ENCODE measurements at regions not wholly inside any gene's neighbourhood (a gene's known extent, or its start where the extent isn't known, plus 50 kb on each side); places are given as distances from the start of the nearest gene placed in this dataset.
"Not testable (repeated sequence)": the region's sequence is repeated elsewhere in the genome, so short reads cannot be mapped to it uniquely, and the experiment has no call there.

DNA sequence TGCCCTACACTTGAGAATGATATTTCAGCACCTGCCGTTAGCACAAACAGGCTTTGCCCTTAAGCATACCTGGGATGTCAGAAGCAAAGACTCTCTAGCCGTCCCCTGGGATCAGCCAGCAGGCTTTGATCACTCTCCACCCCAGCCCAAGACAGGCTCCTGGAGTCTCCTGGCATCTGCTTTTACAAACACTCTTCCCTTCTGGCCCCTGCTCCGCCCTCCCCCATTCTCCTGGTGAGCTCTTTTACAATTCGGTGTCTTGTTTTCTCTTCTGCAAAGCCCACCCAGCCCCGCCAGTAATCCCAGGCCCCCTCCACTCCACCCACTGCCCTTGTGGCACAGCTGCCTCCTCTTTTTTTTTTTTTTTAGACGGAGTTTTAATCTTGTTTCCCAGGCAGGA, 50.4 kb downstream of the KATNIP start:
- DNase-seq (ENCODE audit: low read depth in 2 of 3, low spot score in 2 of 3): no peak

DNA sequence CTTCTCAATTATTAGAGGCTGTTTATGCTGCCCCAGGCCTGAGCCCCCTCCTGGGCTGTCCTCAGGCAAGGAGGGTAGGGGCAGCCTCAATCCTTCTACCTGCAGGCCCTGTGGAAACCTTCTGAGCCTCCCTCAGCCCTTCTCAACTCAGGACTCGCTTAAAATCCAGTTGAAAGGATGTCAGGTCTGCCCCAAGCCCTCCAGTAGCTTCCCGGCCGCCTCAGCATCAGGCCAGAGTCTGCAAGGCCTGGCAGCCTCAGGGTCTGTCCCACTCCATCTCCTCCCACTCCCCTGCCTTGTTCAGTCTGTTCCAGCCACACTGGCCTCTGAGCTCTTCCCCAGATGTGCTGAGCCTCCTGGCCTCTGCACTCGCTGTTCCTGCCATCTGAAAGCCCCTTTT, 52.2 kb downstream of the KATNIP start:
- no peak for DNase-seq (ENCODE audit: low read depth in 2 of 3, low spot score in 2 of 3)

DNA sequence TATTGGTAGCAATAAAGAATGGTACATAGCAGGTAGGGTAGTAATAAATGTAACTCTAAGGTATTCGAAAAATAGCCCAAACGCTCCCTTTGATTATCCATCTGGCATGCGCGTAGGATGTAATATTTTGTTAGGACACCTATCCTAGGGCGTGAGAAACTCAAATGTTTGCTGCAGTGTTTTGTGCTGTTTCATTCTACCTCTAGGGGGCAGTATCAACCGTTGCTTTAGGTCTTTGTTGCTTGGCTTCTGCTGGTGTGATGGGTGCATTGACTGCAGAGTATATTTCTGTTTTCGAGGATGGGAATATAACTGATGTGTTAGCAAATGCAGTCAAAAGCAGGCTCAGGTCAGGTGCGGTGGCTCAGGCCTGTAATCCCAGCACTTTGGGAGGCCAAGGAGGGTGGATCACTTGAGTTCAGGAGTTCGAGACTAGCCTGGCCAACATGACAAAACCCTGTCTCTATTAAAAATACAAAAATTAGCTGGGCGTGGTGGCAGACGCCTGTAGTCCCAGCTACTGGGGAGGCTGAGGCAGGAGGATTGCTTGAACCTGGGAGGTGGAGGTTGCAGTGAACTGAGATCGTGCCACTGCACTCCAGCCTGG, 55.7 kb downstream of the KATNIP start:
- peak in 2 of 3 donors; percentile 25 to 52 for DNase-seq (ENCODE audit: low read depth in 2 of 3, low spot score in 2 of 3)

DNA sequence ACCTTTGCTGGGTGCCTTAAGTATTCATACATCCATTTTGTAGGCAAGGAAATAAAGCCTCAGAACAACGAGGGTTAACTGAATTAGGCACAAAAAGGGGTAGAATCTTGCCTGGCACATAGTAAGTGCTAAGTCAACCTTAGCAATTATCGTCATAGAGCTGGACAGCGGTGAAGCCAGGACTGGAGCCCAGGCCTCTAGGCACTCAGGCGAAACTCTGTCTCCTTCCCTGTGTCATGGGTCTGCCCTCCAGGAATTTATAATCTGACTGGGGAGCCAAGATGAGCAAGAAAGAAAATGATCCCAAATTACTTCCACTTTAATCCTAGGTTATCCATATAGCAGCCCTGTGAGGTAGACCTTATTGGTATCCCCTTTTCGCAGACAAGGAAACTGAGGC, 61.4 kb downstream of the KATNIP start:
- no peak for DNase-seq (ENCODE audit: low read depth in 2 of 3, low spot score in 2 of 3)

DNA sequence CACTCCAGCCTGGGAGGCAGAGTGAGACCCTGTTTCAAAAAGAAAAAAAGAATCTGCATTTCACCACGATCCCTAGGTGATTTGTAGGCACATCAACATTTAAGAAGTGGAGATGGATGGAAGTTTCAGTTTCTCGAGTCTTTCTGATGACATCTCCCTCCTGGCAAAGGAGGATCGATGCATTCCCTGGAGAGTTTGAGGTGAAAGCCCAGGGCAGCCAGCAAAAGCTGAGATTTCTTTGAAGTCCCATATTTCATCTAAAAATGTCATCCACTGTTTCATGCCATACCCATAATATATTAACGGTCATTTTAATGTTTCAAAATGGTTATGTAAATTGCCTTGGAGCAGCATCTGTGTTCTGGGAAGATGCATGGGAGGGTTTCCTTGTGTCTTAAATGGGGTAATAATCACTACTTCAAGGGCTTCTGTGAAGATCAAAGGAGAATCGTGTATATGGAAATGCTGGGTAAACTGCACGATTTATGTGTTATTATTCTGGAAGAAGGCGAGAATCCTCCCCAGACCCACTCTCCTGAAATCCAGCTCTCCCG, 63.4 kb downstream of the KATNIP start:
- DNase-seq (ENCODE audit: low read depth in 2 of 3, low spot score in 2 of 3): no peak

DNA sequence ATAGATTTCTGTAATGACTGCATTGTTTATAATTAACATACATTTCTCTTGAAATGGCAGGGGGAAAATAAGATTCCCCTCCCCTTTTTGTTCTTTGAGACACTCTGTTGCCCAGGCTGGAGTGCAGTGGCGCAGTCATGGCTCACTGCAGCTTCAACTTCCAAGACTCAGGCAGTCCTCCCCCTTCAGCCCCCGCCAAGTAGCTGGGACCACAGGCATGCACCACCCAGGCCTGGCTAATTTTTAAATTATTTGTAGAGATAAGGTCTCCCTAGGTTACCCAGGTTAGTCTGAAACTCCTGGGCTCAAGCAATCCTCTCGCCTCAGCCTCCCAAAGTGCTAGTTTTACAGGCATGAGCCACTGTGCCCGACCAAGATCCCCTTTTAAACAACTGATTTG, 67.7 kb downstream of the KATNIP start:
- no peak for DNase-seq (ENCODE audit: low read depth in 2 of 3, low spot score in 2 of 3)

DNA sequence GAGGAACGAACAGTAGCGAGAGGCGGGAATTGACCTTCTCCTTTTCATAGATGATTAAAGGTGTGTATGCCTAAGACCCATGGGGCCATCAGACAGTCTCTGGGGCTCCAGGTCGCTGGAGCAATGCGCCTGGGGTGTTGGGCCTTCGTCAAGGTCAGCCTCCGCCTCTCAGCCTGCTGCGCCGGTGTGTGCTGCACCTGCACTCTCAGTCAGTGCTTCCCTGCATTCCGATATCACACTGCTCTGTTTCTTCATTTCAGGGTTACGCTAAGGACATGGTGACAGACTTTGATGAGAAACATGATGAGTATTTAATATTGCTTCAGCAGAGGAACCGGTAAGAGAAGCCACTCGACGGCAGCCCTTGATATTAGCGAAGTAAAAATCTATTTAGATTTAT, 68.2 kb downstream of the KATNIP start:
- DNase-seq (ENCODE audit: low read depth in 2 of 3, low spot score in 2 of 3): no peak

DNA sequence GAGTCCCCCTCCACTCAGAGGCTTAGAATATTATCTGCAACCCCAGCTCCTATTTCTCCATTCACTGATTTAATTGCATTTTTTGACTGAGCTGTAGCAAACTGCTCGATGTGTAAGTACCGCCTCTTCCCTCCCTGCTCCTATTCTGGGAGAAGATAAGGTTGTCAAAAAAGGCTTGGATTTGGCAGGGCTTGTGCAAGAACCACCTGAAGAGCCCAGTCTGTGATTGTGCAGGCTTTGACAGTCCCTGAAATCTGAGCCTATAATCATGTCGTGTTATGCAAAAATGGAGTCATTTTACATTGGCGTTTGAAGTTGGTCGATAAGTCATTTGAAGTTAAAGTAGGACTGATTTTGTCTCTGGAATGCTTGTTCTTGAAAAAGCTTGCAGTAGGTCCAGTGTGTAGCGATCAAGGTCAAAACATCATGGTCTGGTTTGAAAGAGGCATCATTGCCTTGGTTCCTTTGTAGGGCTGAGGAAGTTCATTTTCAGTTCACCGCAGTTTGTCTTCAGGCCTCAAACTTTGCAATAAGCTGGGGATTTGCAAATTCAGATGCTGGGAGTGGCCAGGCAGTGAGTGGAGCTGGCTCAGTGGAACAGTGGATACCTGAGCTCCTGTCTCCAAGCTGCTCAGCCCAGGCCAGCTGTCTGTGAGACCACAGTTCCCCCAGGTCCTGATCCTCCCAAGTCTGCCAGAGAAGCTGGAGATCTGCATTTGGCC, 68.8 kb downstream of the KATNIP start:
- no peak for DNase-seq (ENCODE audit: low read depth in 2 of 3, low spot score in 2 of 3)

DNA sequence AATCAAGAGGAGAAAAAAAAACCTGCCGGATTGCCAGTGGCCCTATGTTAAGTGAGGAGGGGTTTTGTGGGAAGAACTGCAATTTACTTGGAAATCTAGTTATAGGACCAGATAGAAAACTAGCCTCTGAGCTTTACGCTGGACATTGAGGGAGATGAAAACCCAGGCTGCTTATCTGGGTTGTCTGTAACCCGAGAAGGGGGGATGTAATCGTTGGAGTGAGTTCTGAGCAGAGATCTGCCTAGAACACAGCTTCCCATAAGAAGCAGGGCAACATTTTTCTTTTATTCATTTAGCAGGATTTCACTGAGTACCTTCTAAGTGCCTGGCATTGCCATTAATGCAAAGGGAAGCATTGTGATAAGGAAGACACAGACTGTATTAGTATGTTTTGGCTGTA, 70.6 kb downstream of the KATNIP start:
- no peak for DNase-seq (ENCODE audit: low read depth in 2 of 3, low spot score in 2 of 3)

DNA sequence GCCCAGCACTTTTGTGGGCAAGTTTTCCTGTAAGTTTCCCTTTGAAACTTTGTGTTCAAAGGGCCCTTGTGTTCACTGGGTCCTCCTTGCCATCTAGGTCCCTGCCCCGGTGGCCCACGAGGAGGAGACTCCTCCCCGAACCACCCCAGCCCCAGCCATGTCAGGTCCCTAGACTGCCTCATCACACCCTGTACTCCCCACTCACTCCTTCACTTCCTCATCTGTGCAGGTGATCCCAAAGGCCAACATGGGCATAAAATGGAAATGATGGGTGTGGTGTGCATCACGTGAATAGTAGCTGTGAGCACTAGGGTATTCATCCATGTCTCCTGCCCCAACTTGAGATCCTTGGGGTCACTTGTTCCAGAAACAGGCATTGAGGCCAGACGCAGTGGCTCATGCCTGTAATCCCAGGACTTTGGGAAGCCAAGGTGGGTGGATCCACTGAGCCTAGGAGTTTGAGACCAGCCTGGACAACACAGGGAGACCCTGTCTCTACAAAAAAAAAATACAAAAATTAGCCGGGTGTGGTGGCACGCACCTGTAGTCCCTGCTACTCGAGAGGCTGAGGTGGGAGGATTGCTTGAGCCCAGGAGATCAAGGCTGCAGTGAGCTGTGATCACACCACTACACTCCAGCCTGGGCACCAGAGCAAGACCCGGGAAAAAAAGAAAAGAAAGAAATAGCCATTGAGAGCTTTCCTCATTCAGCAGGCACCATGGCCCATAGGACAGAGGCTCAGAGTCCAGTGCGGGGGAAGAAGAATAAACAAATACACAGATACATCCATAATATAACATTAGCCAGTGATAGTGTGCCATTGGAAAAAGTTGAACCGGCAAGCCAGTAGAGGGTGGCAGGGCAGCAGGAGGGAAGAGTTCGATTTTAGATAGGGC, 74.5 kb downstream of the KATNIP start:
- DNase-seq (ENCODE audit: low read depth in 2 of 3, low spot score in 2 of 3): no peak

DNA sequence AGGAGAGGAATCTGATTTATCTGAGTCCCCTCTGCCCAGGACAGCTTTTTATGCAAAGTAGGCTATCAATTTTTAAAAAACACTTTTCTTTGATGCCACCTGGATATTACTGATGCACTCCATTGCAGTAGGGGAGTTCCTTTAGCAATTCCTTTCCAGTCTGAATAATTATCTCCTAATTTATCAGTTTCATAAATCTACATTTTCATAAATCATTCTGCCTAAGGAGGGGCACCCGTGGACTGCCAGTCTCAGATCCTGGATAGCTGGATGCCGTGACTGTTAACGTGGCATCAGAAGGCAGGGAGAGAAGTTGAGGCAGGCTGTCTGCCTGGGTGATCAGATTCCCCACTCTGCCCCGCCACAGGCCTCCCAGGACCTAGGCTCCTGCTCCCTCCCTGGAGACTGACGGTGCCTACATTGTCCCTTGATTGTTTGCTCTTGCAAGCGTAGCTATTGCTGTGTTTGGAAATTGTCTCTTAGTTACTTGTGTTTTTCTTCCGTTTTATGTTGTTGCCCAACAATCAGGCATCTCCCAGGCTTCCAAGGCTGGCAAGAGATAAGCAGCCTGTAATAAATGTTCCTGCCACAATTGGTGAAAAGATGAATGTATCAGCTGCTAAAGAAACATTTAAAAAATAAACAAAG, 75.2 kb downstream of the KATNIP start:
- peak in 1 of 3 donors; percentile 4 for DNase-seq (ENCODE audit: low read depth in 2 of 3, low spot score in 2 of 3)

DNA sequence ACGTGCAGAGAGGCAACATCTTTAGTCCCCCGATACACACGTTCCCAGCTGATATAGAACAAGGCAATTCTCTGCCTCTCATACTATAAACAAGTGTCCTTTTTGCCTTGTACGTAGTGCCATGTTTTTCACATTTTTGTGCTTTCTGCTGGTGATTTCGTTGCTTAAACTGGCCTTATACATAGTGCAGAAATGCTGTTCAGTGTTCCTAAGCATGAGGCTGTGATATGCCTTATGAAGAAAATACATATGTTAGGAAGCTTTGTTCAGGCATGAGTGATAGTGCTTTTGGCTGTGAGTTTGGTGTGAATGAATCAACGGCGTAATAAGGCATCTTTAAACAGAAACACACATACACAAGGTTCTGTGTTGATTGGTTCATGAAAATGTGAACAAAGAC, 77.2 kb downstream of the KATNIP start:
- DNase-seq (ENCODE audit: low read depth in 2 of 3, low spot score in 2 of 3): no peak

DNA sequence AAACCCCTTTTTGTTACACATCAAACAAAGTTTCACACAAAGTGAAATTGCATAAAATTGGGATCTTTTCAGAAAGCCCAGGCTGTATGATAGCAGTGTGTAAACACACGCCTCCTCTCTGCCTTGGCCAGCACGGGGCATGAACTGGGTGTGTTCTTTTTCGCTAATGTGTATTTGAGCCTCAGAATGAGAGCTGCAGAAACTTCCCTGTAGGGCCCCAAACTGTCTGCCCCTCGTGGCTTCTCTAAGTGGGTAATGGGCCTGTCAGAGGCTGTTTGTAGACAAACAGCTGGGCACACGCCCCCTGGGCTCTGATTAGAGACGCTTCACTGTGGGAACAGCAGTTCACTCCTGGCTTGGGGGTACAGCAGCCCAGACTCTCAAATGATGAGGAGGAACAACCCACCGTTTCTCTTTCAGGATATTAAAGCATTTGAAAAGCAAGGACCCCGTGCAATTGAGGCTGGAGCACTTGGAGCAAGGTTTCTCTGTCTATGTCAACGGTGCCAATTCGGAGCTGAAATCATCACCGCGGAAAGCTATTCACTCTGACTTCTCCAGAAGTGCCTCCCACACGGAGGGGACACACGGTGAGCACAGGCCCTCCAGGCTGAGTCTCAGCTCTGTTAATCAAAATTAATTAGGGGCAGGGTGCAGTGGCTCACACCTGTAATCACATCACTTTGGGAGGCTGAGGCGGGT, 78.4 kb downstream of the KATNIP start:
- no peak for DNase-seq (ENCODE audit: low read depth in 2 of 3, low spot score in 2 of 3)

DNA sequence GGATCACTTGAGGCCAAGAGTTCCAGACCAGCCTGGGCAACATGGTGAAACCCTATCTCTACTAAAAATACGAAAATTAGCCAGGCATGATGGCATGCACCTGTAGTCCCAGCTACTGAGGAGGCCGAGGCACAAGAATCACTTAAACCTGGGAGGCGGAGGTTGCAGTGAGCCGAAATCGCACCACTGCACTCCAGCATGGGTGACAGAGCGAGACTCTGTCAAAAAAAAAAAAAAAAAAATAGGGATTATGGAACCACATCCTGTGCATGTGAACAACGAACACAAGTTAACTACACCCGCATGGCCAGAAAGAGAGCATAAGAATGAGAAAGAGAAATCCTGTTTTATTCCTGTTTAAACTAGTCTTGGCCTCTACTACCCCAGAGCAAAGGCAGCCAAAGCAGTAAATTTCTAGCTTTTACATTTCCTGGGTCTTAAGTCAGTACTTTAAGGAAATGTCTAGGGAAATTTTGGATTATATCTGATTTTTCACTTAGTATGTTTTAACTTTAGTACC, 79.1 kb downstream of the KATNIP start:
- DNase-seq (ENCODE audit: low read depth in 2 of 3, low spot score in 2 of 3): not testable (repeated sequence)

DNA sequence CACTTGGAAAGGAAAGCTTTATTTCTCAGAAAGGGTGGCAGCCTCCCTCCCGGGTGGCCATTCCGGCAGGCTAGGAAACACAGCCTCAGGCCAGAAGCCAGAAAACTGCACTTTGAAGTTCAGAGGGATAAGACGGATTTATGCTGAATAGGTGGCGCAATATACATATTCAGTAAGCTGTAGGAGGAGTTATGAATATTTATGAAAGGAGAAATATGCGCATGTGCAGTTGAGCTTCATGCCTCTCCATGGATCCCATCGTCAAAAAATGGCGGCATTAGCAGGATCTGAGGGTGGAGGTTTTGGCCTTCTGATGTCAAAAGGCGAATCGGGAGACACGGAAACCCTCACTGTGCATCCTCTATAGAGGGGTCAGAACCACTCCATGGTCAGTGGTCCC, 82.3 kb downstream of the KATNIP start:
- DNase-seq (ENCODE audit: low read depth in 2 of 3, low spot score in 2 of 3): no peak

DNA sequence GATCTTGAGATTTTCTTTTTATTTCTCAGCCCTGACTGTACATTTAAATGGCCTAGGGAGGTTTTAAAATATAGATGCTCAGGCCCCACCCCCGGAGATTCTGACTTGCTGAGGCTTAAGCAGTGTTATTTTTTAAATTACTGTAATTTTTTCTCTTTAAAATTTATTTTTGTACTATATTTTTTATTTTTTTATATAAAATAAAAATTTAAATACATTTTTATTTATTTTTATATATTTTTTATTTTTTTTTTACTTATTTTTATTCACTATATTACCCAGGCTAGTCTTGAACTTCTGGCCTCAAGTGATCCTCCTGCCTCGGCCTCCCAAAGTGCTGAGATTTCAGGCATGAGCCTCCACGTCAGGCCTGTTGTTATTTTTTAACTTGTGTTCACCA, 83.3 kb downstream of the KATNIP start:
- no peak for DNase-seq (ENCODE audit: low read depth in 2 of 3, low spot score in 2 of 3)

DNA sequence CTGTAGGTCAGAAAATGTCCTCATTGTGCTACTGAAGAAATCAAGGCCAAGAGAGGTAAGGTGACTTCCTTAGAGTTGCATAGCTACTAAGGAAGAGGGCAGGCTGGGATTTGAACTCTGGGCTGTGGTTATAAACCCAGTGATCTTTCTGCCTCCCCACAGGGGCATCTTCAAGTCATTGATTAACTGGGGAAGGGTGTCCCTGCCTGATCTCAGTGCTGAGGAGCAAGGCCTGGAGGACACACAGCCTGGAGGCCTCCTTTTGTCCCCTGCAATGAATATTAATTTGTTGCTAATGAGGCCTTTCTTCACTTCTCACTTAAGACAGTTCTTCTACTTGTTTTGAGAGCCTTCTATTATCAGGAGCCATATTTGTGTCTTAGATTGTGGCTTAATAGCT, 83.8 kb downstream of the KATNIP start:
- no peak for DNase-seq (ENCODE audit: low read depth in 2 of 3, low spot score in 2 of 3)

DNA sequence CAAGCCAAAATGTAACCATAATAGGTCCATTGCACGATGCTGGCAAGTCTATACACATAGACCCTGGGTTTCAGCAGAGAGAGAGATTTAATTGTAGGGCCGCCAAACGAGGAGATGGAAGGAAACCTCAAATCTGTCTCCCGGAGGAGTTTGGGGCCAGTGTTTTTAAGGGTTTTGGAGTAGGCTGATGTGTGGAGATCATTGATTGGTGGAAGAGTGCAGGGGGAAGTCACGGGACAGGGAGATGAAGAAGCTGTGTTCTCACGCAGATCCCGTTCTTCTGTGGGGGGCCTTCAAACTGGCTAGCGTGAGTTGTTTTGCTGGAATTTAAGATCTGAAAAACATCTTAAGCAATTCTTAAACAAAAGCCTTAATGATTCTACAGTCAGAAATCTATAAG, 84.8 kb downstream of the KATNIP start:
- no peak for DNase-seq (ENCODE audit: low read depth in 2 of 3, low spot score in 2 of 3)

DNA sequence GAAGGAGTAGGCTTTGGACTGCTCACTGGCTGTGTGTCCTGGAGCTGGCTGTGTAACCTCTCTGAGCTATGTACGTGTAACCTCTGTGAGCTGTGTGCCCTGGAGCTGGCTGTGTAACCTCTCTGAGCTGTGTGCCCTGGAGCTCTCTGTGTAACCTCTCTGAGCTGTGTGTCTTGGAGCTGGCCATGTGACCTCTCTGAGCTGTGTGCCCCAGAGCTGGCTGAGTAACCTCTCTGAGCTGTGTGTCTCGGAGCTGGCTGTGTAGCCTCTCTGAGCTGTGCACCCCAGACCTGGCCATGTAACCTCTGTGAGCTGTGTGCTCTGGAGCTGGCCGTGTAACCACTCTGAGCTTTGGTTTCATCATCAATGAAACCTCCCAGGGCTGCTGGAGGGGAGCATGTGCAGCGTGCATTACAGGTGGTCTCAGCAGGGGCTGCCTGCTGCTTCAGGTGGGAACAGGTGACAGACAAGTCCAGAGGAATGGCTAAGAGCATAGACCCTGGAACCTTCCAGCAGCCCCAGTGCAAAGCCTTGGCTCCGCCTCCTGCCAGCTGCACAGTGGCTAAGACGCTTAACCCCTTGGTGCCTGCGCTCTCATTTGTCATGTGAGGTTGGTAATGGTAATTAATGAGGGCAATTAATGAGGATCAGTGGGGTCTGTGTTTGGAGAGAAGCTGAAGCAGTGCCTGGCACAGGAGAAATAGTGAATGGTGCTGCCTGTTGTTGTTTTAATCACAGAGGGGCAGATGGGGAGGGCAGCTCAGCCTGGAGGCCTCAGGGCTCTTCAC, 86.7 kb downstream of the KATNIP start:
- no peak for DNase-seq (ENCODE audit: low read depth in 2 of 3, low spot score in 2 of 3)
